ENCODE measurements at regions not wholly inside any gene's neighbourhood (a gene's known extent, or its start where the extent isn't known, plus 50 kb on each side); places are given as distances from the start of the nearest gene placed in this dataset.

GRCh38 chr2:88829607-88830463, 138.4 kb downstream of the RPIA start:
- no peak for TF ChIP-seq CTCF (IDR thresholded peaks at IDR 0.05 in 2 of 3, conservative IDR thresholded peaks at IDR 0.05 in 1 of 3; ENCODE audit: control insufficient read depth in 2 of 3, extremely low read depth in 1 of 3, insufficient read depth in 1 of 3, low read depth in 3 of 3, low read length in 3 of 3)
- TF ChIP-seq SMC3 (IDR thresholded peaks at IDR 0.05; ENCODE audit: borderline replicate concordance, low read length): no peak
- no peak for TF ChIP-seq EP300 (IDR thresholded peaks at IDR 0.05; ENCODE audit: borderline replicate concordance in 1 of 2, control insufficient read depth in 1 of 2, low read depth in 2 of 2, low read length in 2 of 2)
- TF ChIP-seq SUZ12 (IDR thresholded peaks at IDR 0.05; ENCODE audit: unreplicated experiment): no peak
- TF ChIP-seq RAD21 (IDR thresholded peaks at IDR 0.05; ENCODE audit: insufficient read depth, low read depth, low read length): no peak
- no peak for TF ChIP-seq PML (IDR thresholded peaks at IDR 0.05; ENCODE audit: low read length)
